Lower leg skin (tissue), 4 donors: ENCODE measurements at regions not wholly inside any gene's neighbourhood (a gene's known extent, or its start where the extent isn't known, plus 50 kb on each side); places are given as distances from the start of the nearest gene placed in this dataset.

Experiments used
- DNase-seq, 2 donors: peaks; one replicate each; pipeline ENCODE4 v3.0.0-alpha.2; 2019; ENCODE audit warnings: low spot score in 2 of 2
- H3K4me3 ChIP-seq: fragments of 200-600 bp; sonication (generic); 2 replicates; pipeline ENCODE4 v1.5.1; 2017; ENCODE audit warnings: mild to moderate bottlenecking, low read depth; ENCODE audit not compliant: poor library complexity, severe bottlenecking
- POLR2A ChIP-seq, 2 donors: fragments of 450-650 bp; IDR thresholded peaks; one replicate each; pipeline ENCODE4 v1.6.1; 2016 to 2017; ENCODE audit warnings: antibody characterized with exemption in 2 of 2, mild to moderate bottlenecking in 1 of 2, moderate library complexity in 1 of 2
- WGBS, 2 donors: methylation state at CpG; one replicate each; pipeline ENCODE4 v1.1.5; 2018; 5-methylcytosine and 5-hydroxymethylcytosine counted together
- intact Hi-C: fragments of 100-400 bp; cut with DNase I; formaldehyde crosslinking; loops from one replicate; pipeline ENCODE4 v1.15.0; 2023; ENCODE audit warnings: low total_unique reads
- TF ChIP-seq, protein P1 (sequence below), 3 donors: fragments of 450-650 bp; IDR thresholded peaks; one replicate each; pipeline ENCODE4 v1.5.1; 2016; ENCODE audit warnings: antibody characterized with exemption in 3 of 3, mild to moderate bottlenecking in 3 of 3, moderate library complexity in 2 of 3

DNA sequence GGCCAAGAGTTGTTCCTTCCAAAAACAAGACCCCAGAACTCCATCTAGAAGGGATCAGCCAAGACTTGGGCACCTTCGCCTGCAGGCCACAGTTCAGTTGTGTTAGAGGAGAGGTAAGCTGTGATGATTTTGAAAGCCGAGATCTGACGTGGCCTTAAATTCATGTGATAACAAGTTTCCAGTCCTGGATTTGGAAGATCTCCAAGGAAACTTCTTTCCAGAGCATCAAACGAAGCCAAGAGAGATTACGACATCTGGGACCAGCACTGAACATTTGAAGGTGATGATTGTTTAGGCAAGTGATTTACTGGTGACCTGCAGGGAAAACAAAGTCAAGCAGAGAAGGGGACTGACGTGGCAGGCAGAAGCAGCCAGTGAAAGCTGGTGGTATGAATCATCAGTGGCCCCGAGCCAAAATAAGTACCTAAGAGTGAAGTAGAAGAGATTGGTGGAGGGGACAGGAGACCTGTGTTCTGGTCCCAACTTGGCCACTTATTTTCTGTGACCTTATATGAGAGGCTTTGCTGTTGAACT, 339.0 kb upstream of the PROK2 start:
- no peak overlapping the region for H3K4me3 ChIP-seq
- DNase-seq, result peak; percentile 89 to 90
- intact Hi-C loops, result no loop called here
- no peak for TF ChIP-seq POLR2A (IDR thresholded peaks at IDR 0.05)
- TF ChIP-seq, protein P1, sequence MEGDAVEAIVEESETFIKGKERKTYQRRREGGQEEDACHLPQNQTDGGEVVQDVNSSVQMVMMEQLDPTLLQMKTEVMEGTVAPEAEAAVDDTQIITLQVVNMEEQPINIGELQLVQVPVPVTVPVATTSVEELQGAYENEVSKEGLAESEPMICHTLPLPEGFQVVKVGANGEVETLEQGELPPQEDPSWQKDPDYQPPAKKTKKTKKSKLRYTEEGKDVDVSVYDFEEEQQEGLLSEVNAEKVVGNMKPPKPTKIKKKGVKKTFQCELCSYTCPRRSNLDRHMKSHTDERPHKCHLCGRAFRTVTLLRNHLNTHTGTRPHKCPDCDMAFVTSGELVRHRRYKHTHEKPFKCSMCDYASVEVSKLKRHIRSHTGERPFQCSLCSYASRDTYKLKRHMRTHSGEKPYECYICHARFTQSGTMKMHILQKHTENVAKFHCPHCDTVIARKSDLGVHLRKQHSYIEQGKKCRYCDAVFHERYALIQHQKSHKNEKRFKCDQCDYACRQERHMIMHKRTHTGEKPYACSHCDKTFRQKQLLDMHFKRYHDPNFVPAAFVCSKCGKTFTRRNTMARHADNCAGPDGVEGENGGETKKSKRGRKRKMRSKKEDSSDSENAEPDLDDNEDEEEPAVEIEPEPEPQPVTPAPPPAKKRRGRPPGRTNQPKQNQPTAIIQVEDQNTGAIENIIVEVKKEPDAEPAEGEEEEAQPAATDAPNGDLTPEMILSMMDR (IDR thresholded peaks at IDR 0.05), result no peak
- WGBS, 2 donors, result 29 to 30% methylated on average over 7 of the region's 7 CpGs

DNA sequence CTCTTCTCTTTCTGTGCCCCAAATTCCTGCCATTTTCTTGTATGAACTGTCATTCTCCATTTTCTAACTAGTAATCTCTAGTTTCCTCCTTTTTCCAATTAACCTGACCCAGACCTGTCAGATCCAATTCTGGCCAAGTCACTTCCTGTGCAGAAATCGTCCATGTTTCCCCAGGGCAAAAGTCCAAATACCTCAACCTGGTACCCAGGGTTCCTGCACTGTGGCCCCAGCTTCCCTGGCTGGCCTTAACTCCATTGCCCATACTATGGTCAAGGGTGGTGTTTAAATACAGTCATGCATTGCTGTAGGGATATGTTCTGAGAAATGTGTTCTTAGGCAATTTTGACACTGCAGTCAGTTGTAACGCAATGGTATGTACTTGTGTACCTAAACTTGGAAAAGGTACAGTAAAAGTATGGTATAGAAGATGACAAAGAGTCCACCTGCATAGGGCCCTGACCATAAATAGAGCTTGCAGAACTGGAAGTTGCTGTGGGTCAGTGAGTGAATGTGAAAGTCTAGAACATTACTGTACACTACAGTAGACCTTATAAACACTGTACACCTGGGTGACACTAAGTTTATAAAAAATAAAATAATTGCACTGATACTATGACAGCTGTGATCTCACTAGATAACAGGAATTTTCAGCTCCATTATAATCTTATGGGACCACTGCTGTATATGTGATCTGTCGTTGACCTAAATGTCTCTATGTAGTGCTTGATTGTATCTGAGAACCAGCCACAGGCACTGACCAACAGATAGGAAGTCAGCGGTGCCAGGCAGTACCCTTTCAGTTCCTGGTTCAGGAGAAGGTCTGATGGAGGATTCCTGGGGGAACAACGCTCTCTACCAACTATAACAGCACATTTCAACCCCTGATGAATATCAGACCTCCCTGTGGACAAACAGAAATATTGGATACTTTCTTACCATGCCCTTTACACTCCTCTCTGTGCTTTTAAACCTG, 336.1 kb upstream of the PROK2 start:
- H3K4me3 ChIP-seq, result no peak overlapping the region
- no peak for DNase-seq
- whole genome bisulfite sequencing, 2 donors, result 74 to 79% methylated on average over 5 of the region's 5 CpGs
- no peak for TF ChIP-seq POLR2A (IDR thresholded peaks at IDR 0.05)
- TF ChIP-seq, protein P1 (IDR thresholded peaks at IDR 0.05), result no peak
- intact Hi-C loops, result no loop called here

DNA sequence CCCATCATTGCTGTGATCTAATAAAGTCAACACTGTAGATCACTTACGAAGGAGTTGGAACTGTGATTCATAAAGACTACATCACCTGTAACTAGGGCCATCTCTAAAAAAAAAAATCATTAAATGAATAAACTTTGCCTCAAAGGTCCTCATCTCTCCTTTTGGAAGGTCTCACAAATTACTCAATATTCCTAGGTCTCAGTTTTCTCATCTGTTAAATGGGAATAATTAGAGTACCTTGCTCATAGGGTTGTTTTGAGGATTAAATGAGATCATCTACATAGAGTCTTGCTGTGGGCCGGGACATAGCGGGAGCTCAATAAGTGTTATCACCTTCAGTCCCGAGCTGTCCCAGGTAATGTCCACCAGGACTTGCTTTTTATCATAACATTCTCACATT, 335.1 kb upstream of the PROK2 start:
- DNase-seq, result no peak
- WGBS, 2 donors, result 96 to 98% methylated on average over 4 of the region's 4 CpGs
- intact Hi-C loops, result no loop called here
- no peak overlapping the region for H3K4me3 ChIP-seq
- no peak for TF ChIP-seq POLR2A (IDR thresholded peaks at IDR 0.05)
- TF ChIP-seq, protein P1 (IDR thresholded peaks at IDR 0.05), result no peak

DNA sequence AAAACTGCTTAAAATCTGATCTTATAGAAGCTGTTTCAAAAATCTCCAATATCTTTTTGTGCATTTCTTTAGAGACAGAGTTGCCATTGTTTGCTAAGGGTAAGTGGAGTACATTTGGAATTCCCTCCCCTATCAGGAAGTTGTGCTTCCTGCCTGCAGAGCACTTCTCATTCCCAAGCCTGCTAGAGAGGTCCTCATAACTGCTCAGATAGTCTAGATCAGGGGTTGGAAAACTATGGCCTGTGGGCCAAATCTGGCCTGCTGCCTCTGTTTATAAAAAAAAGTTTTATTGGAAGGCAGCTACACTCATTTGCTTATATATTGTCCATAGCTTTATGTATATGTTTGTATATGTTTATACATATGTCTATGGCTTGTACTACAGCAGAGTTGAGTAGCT, 333.7 kb upstream of the PROK2 start:
- intact Hi-C loops, result no loop called here
- DNase-seq, result no peak
- no peak overlapping the region for H3K4me3 ChIP-seq
- TF ChIP-seq POLR2A (IDR thresholded peaks at IDR 0.05), result no peak
- TF ChIP-seq, protein P1 (IDR thresholded peaks at IDR 0.05), result no peak

DNA sequence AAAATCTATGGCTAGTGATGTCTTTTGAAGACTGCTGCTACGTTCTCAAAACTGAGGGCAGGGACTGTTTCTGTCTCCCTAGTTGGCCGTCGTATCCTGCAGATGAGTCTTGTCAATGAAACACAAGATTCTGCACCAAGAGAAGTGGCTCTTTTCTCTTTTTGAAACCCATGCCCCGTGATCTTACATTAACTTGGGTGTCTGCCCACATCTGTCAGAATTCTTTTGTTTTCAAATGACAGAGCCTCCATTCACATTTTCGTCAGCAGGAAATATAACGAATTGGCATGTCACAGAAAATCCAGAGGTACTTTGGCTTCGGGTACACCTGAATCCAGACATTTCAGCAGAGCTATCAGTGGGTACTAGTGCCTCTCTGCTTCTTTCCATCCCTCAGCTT, 331.3 kb upstream of the PROK2 start:
- no peak for DNase-seq
- WGBS, 2 donors, result 90 to 95% methylated on average over 7 of the region's 7 CpGs
- no peak for TF ChIP-seq POLR2A (IDR thresholded peaks at IDR 0.05)
- TF ChIP-seq, protein P1 (IDR thresholded peaks at IDR 0.05), result no peak
- no peak overlapping the region for H3K4me3 ChIP-seq
- intact Hi-C loops, result no loop called here
